GM12872 (cell line): ENCODE measurements at regions not wholly inside any gene's neighbourhood (a gene's known extent, or its start where the extent isn't known, plus 50 kb on each side); places are given as distances from the start of the nearest gene placed in this dataset.

Experiments
- CTCF ChIP-seq: IDR thresholded peaks from 3 replicates; pipeline ENCODE4 v1.5.1; 2011; ENCODE audit warnings: low read depth, mild to moderate bottlenecking, low read length, moderate library complexity; ENCODE audit not compliant: insufficient read depth

- TF ChIP-seq CTCF: peak; percentile 11; the same call in 1 of the 3 replicates
These were observed 1302.8 kb upstream of the EYS start for GRCh38 chr6:67009818-67010217.

- no peak for TF ChIP-seq CTCF
These were observed 1296.8 kb upstream of the EYS start for GRCh38 chr6:67003844-67004243.

- no peak for TF ChIP-seq CTCF
These were observed 1293.1 kb upstream of the EYS start for GRCh38 chr6:67000121-67000520.

- TF ChIP-seq CTCF: no peak
These were observed 1288.6 kb upstream of the EYS start for GRCh38 chr6:66995669-66996068.

GRCh38 chr6:66993272-66993671 is 1286.2 kb upstream of the EYS start:
- TF ChIP-seq CTCF: no peak

GRCh38 chr6:66992660-66993059 is 1285.6 kb upstream of the EYS start:
- no peak for TF ChIP-seq CTCF

GRCh38 chr6:66986940-66987339 is 1279.9 kb upstream of the EYS start:
- TF ChIP-seq CTCF: no peak

- no peak for TF ChIP-seq CTCF
These were observed 1278.8 kb upstream of the EYS start for GRCh38 chr6:66985816-66986215.
